ENCODE measurements at regions not wholly inside any gene's neighbourhood (a gene's known extent, or its start where the extent isn't known, plus 50 kb on each side); places are given as distances from the start of the nearest gene placed in this dataset.

DNA sequence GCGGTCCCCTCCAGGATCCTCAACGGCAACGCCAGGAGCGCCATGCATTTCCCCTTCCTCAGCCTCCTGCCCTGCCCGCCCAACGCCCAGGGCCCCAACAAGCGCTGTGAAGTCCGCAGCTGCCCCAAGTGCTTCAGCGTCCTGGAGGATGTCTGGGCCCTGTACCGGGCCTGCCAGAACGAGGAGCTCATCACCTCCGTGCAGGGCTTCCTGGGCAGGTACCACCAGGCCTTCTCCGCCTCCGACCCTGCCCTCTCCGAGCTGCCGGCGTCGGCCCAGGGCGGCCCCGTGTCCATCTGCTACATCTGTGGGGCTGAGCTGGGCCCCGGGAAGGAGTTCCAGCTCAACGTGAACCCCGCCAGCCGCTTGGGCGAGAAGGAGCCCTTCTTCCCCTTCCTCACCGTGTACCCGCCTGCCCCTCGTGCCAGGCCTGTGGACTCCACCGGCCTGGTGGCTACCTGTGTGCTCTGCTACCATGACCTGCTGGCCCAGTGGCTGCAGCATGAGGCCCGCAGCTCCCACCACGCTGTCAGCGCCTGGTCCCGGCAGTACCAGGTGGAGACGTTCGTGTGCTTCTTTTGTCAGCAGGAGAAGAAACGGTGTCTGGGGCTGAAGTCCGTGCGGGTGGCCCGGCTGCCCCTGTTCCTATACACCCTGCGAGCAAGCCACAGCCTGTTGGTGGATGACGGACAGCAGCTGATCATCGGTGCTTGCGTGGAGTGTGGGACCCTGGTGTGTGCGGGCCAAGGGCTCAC is 58.9 kb upstream of the CIBAR2 start:
- H3K27ac ChIP-seq = peak overlapping the region; percentile 8 to 74 (median 14)
- in situ Hi-C loops (cut with MboI; ENCODE audit: low pct_ligation_motif_present in 1 of 4, low pct_unique_long_range_greater_than_20kb in 1 of 4, low sequenced_read_pairs in 3 of 4) = no loop called here

GRCh38 chr16:85171759-85172454 is 59.6 kb upstream of the CIBAR2 start:
- peaks cover 16 to 65% (median 43%) of the 10 kb centered on the region in 4 donors for H3K4me1 ChIP-seq
- in situ Hi-C loops (cut with MboI; ENCODE audit: low pct_ligation_motif_present in 1 of 4, low pct_unique_long_range_greater_than_20kb in 1 of 4, low sequenced_read_pairs in 3 of 4) (no loop called here), intact Hi-C loops (cut with DNase I; ENCODE audit: low total_unique reads) (loop anchor here (10.0 kb wide), 1 partner anchor 57 kb away; the partner anchor contains the start of gene CIBAR2)
- no peaks in the 10 kb centered on the region for H3K36me3 ChIP-seq
- H3K4me3 ChIP-seq = peak overlapping the region in 3 of 4 donors; percentile 4 to 12 (median 7)
- H3K27ac ChIP-seq = peak overlapping the region; percentile 8 to 74 (median 28)
- peaks cover 59% of the 10 kb centered on the region for H3K27me3 ChIP-seq
- DNase-seq = no peak
- no peaks in the 10 kb centered on the region for H3K9me3 ChIP-seq
- 50 to 61% methylated on average over 9 to 21 of the region's 21 CpGs for WGBS, 2 donors (ENCODE audit: low coverage in 1 of 2)
- TF ChIP-seq POLR2AphosphoS5 (IDR thresholded peaks at IDR 0.05) = no peak
- TF ChIP-seq EP300 (IDR thresholded peaks at IDR 0.05; ENCODE audit: low read depth) = no peak
- TF ChIP-seq, protein P1, sequence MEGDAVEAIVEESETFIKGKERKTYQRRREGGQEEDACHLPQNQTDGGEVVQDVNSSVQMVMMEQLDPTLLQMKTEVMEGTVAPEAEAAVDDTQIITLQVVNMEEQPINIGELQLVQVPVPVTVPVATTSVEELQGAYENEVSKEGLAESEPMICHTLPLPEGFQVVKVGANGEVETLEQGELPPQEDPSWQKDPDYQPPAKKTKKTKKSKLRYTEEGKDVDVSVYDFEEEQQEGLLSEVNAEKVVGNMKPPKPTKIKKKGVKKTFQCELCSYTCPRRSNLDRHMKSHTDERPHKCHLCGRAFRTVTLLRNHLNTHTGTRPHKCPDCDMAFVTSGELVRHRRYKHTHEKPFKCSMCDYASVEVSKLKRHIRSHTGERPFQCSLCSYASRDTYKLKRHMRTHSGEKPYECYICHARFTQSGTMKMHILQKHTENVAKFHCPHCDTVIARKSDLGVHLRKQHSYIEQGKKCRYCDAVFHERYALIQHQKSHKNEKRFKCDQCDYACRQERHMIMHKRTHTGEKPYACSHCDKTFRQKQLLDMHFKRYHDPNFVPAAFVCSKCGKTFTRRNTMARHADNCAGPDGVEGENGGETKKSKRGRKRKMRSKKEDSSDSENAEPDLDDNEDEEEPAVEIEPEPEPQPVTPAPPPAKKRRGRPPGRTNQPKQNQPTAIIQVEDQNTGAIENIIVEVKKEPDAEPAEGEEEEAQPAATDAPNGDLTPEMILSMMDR (IDR thresholded peaks at IDR 0.05) = no peak
- no peak for TF ChIP-seq POLR2A (IDR thresholded peaks at IDR 0.05)

More for the DNA sequence above, 58.9 kb upstream of the CIBAR2 start:
- Histone ChIP-seq H3K4me1 (peaks cover 16 to 58% (median 39%) of the 10 kb centered on the region in 4 donors), H3K27me3 (peaks cover 59% of the 10 kb centered on the region), H3K9me3 (no peaks in the 10 kb centered on the region), H3K4me3 (peak overlapping the region in 3 of 4 donors; percentile 4 to 12 (median 7)), H3K36me3 (no peaks in the 10 kb centered on the region)
- 79% methylated on average over 33 of the region's 44 CpGs; no CpG with 5 or more reads in 1 of the 2 donors for WGBS, 2 donors (ENCODE audit: low coverage in 1 of 2)
- TF ChIP-seq EP300 (IDR thresholded peaks at IDR 0.05; ENCODE audit: low read depth) (no peak), POLR2A (IDR thresholded peaks at IDR 0.05) (no peak)
- TF ChIP-seq, protein P1 (IDR thresholded peaks at IDR 0.05) = no peak
- no peak for DNase-seq
- intact Hi-C loops (cut with DNase I; ENCODE audit: low total_unique reads) = loop anchor here (10.0 kb wide), 1 partner anchor 56 kb away; the partner anchor contains the start of gene CIBAR2

- Histone ChIP-seq H3K27ac (peak overlapping the region; percentile 8 to 74 (median 52)), H3K4me3 (peak overlapping the region in 3 of 4 donors; percentile 4 to 12 (median 7)), H3K36me3 (no peaks in the 10 kb centered on the region), H3K27me3 (peaks cover 56% of the 10 kb centered on the region), H3K9me3 (no peaks in the 10 kb centered on the region), H3K4me1 (peaks cover 16 to 67% (median 43%) of the 10 kb centered on the region in 4 donors)
- 33% methylated on average over 28 of the region's 28 CpGs; no CpG with 5 or more reads in 1 of the 2 donors for WGBS, 2 donors (ENCODE audit: low coverage in 1 of 2)
- in situ Hi-C loops (cut with MboI; ENCODE audit: low pct_ligation_motif_present in 1 of 4, low pct_unique_long_range_greater_than_20kb in 1 of 4, low sequenced_read_pairs in 3 of 4) = no loop called here
- intact Hi-C loops (cut with DNase I; ENCODE audit: low total_unique reads) = loop anchor here (10.0 kb wide), 1 partner anchor 58 kb away; the partner anchor contains the start of gene CIBAR2
- TF ChIP-seq POLR2A (IDR thresholded peaks at IDR 0.05) = no peak
- TF ChIP-seq, protein P1 (IDR thresholded peaks at IDR 0.05) = peak; percentile 21 to 40 (median 28)
- TF ChIP-seq EP300 (IDR thresholded peaks at IDR 0.05; ENCODE audit: low read depth) = no peak
- TF ChIP-seq POLR2AphosphoS5 (IDR thresholded peaks at IDR 0.05) = no peak
- DNase-seq = no peak
Measured at GRCh38 chr16:85172455-85173145, 60.3 kb upstream of the CIBAR2 start.
